K562 (cell line): ENCODE measurements at regions not wholly inside any gene's neighbourhood (a gene's known extent, or its start where the extent isn't known, plus 50 kb on each side); places are given as distances from the start of the nearest gene placed in this dataset.

Source experiments
- ATAC-seq: fragments of 200-7000 bp; cut with Tn5 transposase; 3 replicates; pipeline ENCODE4 v1.9.1; 2020; ENCODE audit warnings: moderate library complexity
- BruUV-seq: library from RNA; stranded (reverse); fragments of 400-500 nt; replicated peaks from 2 replicates; lab custom pipeline; 2021; lab: Mats Ljungman, UMichigan
- CTCF ChIA-PET: fragments of 300-600 bp; formaldehyde crosslinking; extraction: SDS; loops from one replicate; lab custom pipeline; 2021; ENCODE audit warnings: low intra/inter-chr PET ratio; lab: Yijun Ruan, JAX
- POLR2A ChIA-PET: fragments of 300-600, 350-650 bp; sonication (Branson Sonifier 250); formaldehyde crosslinking; extraction: SDS; loops from one replicate; lab custom pipeline; 2021; ENCODE audit warnings: antibody characterized with exemption, inconsistent platforms; lab: Yijun Ruan, JAX
- DNase-seq, 4 experiments: peaks; one replicate each; pipeline versions ENCODE4 v3.0.0 to v3.0.0-alpha.2; 2011 to 2018; ENCODE audit warnings: low spot score in 3 of 4, mixed read lengths in 3 of 4; ENCODE audit errors: extremely low read depth in 1 of 4
- FAIRE-seq: peaks from 2 replicates; lab custom pipeline; 2011; peaks lifted over from hg19 to GRCh38; lab: Jason Lieb, UNC
- H2AFZ ChIP-seq: 2 replicates; pipeline ENCODE4 v1.6.0; 2011; ENCODE audit warnings: low read depth, low read length, control low read depth, inconsistent platforms
- H3K27ac ChIP-seq: fragments of 200-600 bp; 3 replicates; pipeline ENCODE4 v1.8.0; 2011; ENCODE audit warnings: low read depth, mild to moderate bottlenecking, control low read depth, inconsistent platforms, low read length, moderate library complexity, mixed read lengths; ENCODE audit errors: extremely low read depth
- H3K27me3 ChIP-seq, 2 experiments: fragments of 300-600 bp in 1 of 2; 2 replicates in 1 of 2; 3 replicates in 1 of 2; pipeline versions ENCODE4 v1.6.0 to v1.8.0; 2011; ENCODE audit warnings: inconsistent platforms in 2 of 2, low read length in 2 of 2, mild to moderate bottlenecking in 1 of 2, mixed read lengths in 1 of 2, moderate library complexity in 1 of 2; ENCODE audit not compliant: control insufficient read depth in 2 of 2, insufficient read depth in 2 of 2
- H3K36me3 ChIP-seq: fragments of 300-600 bp; 3 replicates; pipeline ENCODE4 v1.8.0; 2011; ENCODE audit warnings: mild to moderate bottlenecking, low read length, inconsistent platforms; ENCODE audit not compliant: control insufficient read depth, insufficient read depth
- H3K4me1 ChIP-seq, 2 experiments: fragments of 200-600 bp in 1 of 2; replicated peaks in 1 of 2; 2 replicates in 1 of 2; 3 replicates in 1 of 2; pipeline versions ENCODE4 v1.5.1 to v1.8.0; 2011; ENCODE audit warnings: inconsistent platforms in 2 of 2, low read length in 2 of 2, mild to moderate bottlenecking in 1 of 2, mixed read lengths in 1 of 2, moderate library complexity in 1 of 2; ENCODE audit not compliant: control insufficient read depth in 2 of 2, insufficient read depth in 2 of 2
- H3K4me2 ChIP-seq: 2 replicates; pipeline ENCODE4 v1.6.1; 2011; ENCODE audit warnings: low read length, control low read depth, inconsistent platforms, mixed read lengths; ENCODE audit not compliant: insufficient read depth
- H3K4me3 ChIP-seq: fragments of 200-600 bp; sonication (generic), shearing (Covaris generic); 2 replicates; pipeline ENCODE4 v1.5.1; 2016; ENCODE audit warnings: control low read depth, inconsistent platforms
- H3K79me2 ChIP-seq: fragments of 200-600 bp; 3 replicates; pipeline ENCODE4 v1.8.0; 2011; ENCODE audit warnings: low read length, inconsistent platforms; ENCODE audit not compliant: control insufficient read depth, insufficient read depth
- H3K9ac ChIP-seq, 2 experiments: 2 replicates each; pipeline versions ENCODE4 v1.6.0 to v1.6.1; 2011; ENCODE audit warnings: low read depth in 2 of 2, low read length in 2 of 2, control low read depth in 1 of 2, inconsistent platforms in 1 of 2, mild to moderate bottlenecking in 1 of 2, mixed read lengths in 1 of 2; ENCODE audit not compliant: insufficient read depth in 1 of 2
- H3K9me1 ChIP-seq: one replicate; pipeline ENCODE4 v1.6.0; 2011; ENCODE audit warnings: inconsistent platforms, mild to moderate bottlenecking, low read length, moderate library complexity; ENCODE audit not compliant: control insufficient read depth, insufficient read depth
- H3K9me3 ChIP-seq: replicated peaks from 2 replicates; pipeline ENCODE4 v1.5.1; 2011; ENCODE audit warnings: low read depth, low read length, inconsistent platforms; ENCODE audit not compliant: control insufficient read depth, insufficient read depth
- H4K20me1 ChIP-seq: replicated peaks from 2 replicates; pipeline ENCODE4 v1.6.1; 2011; ENCODE audit warnings: low read length, inconsistent platforms, mixed read lengths; ENCODE audit not compliant: control insufficient read depth, insufficient read depth
- CGGBP1 ChIP-seq: fragments of 250-450 bp; sonication (Bioruptor Pico); IDR thresholded peaks from 2 replicates; pipeline ENCODE4 v1.9.0; 2021; ENCODE audit warnings: mild to moderate bottlenecking
- CXXC5 ChIP-seq: fragments of 250-450 bp; sonication (Bioruptor Pico); IDR thresholded peaks from 2 replicates; pipeline ENCODE4 v1.8.0; 2022; ENCODE audit warnings: inconsistent platforms, mild to moderate bottlenecking, moderate library complexity
- MED1 ChIP-seq: sonication (generic); formaldehyde crosslinking; IDR thresholded peaks from 2 replicates; pipeline ENCODE4 v1.8.1; 2023; ENCODE audit warnings: missing genetic modification reagents, borderline replicate concordance
- MNT ChIP-seq, 2 experiments: fragments of 450-650 bp; conservative IDR thresholded peaks; 2 replicates each; pipeline ENCODE4 v1.6.1; 2017; ENCODE audit warnings: mild to moderate bottlenecking in 2 of 2, moderate library complexity in 2 of 2
- PTRF ChIP-seq: fragments of 450-650 bp; IDR thresholded peaks from 2 replicates; pipeline ENCODE4 v1.6.1; 2016; ENCODE audit warnings: mild to moderate bottlenecking, missing genetic modification characterization, missing compliant biosample characterization
- RBM34 ChIP-seq: fragments of 200-400 bp; formaldehyde crosslinking; IDR thresholded peaks from 2 replicates; pipeline ENCODE4 v1.6.1; 2018; ENCODE audit warnings: low read length, borderline replicate concordance; ENCODE audit not compliant: insufficient read depth
- TAF9B ChIP-seq: fragments of 450-650 bp; IDR thresholded peaks from 2 replicates; pipeline ENCODE4 v1.6.1; 2018; ENCODE audit warnings: mild to moderate bottlenecking; ENCODE audit not compliant: partially characterized antibody
- ZBTB5 ChIP-seq: fragments of 450-650 bp; IDR thresholded peaks from 2 replicates; pipeline ENCODE4 v1.6.1; 2017; ENCODE audit warnings: antibody characterized with exemption
- ZEB2 ChIP-seq: fragments of 450-650 bp; IDR thresholded peaks from 2 replicates; pipeline ENCODE4 v1.6.1; 2016
- ZNF699 ChIP-seq: fragments of 250-450 bp; sonication (Bioruptor Pico); IDR thresholded peaks from 2 replicates; pipeline ENCODE4 v1.8.0; 2021; ENCODE audit warnings: mild to moderate bottlenecking, moderate library complexity; ENCODE audit not compliant: insufficient replicate concordance
- WGBS: fragments of 100-300 bp; shearing (Covaris generic); methylation state at CpG from one replicate; pipeline ENCODE4 v1.1.6; 2016; ENCODE audit warnings: low coverage, mixed read lengths; ENCODE audit not compliant: insufficient coverage; ENCODE audit errors: missing lambda C conversion rate; 5-methylcytosine and 5-hydroxymethylcytosine counted together
- in situ Hi-C: fragments of 300-500 bp; cut with MboI; formaldehyde crosslinking; loops from 4 replicates; pipeline ENCODE4 v1.15.0; 2018; ENCODE audit warnings: inconsistent platforms, mixed read lengths
- intact Hi-C: fragments of 100-400 bp; cut with micrococcal nuclease; formaldehyde crosslinking; loops from 2 replicates; pipeline ENCODE4 v1.14.2; 2022
- TF ChIP-seq, protein P1 (sequence below): fragments of 450-650 bp; IDR thresholded peaks from 2 replicates; pipeline ENCODE4 v1.6.1; 2016; ENCODE audit warnings: borderline replicate concordance

DNA sequence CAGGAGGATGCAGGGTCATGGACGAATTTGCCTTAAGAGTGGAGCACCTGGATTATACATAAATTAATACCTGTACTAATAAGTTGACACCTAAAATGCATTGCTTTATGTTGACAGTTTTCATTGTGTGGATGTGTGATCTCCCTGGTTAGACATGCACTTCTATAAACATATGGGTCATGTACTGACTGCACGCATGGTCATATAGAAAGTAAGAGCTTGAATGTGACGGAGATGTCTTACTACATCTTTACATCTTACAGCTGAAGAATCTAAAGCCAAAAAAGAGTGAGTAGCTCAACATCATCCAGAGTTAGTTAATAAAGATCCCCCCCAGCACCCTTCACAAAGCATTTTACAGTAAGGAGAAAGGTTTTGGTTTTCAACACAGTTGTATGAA, 408.4 kb upstream of the JARID2 start:
- no peaks in the 10 kb centered on the region for H3K36me3 ChIP-seq
- 44% methylated on average over 3 of the region's 3 CpGs for WGBS
- POLR2A ChIA-PET: no interaction called here

More for the DNA sequence above, 408.4 kb upstream of the JARID2 start:
- BruUV-seq: no TSS peak
- Histone ChIP-seq H3K4me1 (no peaks in the 10 kb centered on the region), H3K9ac (no peak overlapping the region), H3K27ac (no peak overlapping the region), H3K4me2 (no peak overlapping the region), H3K9me3 (no peaks in the 10 kb centered on the region), H3K4me3 (no peak overlapping the region), H2AFZ (no peak overlapping the region), H3K9me1 (no peaks in the 10 kb centered on the region), H3K79me2 (no peaks in the 10 kb centered on the region), H3K27me3 (no peaks in the 10 kb centered on the region), H4K20me1 (no peaks in the 10 kb centered on the region)
- intact Hi-C loops: no loop called here
- in situ Hi-C loops: no loop called here
- DNase-seq (no peak), FAIRE-seq (no peak), ATAC-seq (no peak)
- TF ChIP-seq CXXC5 (CRISPR knock-in tag) (no peak), CGGBP1 (CRISPR knock-in tag) (no peak), MED1 (no peak), PTRF (tag) (no peak), TAF9B (no peak), RBM34 (no peak), ZNF699 (CRISPR knock-in tag) (no peak), ZBTB5 (no peak), ZEB2 (no peak), MNT (conservative IDR thresholded peaks at IDR 0.05) (no peak)
- TF ChIP-seq, protein P1, sequence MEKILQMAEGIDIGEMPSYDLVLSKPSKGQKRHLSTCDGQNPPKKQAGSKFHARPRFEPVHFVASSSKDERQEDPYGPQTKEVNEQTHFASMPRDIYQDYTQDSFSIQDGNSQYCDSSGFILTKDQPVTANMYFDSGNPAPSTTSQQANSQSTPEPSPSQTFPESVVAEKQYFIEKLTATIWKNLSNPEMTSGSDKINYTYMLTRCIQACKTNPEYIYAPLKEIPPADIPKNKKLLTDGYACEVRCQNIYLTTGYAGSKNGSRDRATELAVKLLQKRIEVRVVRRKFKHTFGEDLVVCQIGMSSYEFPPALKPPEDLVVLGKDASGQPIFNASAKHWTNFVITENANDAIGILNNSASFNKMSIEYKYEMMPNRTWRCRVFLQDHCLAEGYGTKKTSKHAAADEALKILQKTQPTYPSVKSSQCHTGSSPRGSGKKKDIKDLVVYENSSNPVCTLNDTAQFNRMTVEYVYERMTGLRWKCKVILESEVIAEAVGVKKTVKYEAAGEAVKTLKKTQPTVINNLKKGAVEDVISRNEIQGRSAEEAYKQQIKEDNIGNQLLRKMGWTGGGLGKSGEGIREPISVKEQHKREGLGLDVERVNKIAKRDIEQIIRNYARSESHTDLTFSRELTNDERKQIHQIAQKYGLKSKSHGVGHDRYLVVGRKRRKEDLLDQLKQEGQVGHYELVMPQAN: no peak
- CTCF ChIA-PET: no interaction called here
